Gastroesophageal sphincter (tissue), 2 donors: ENCODE measurements at regions not wholly inside any gene's neighbourhood (a gene's known extent, or its start where the extent isn't known, plus 50 kb on each side); places are given as distances from the start of the nearest gene placed in this dataset.

Experiments
- POLR2A ChIP-seq, 2 donors: fragments of 450-650 bp; IDR thresholded peaks; one replicate each; pipeline ENCODE4 v1.6.1; 2017; ENCODE audit warnings: antibody characterized with exemption in 2 of 2, mild to moderate bottlenecking in 2 of 2, moderate library complexity in 1 of 2
- POLR2AphosphoS5 ChIP-seq: sonication (generic); formaldehyde crosslinking; IDR thresholded peaks from one replicate; pipeline ENCODE4 v1.6.1; 2017; ENCODE audit warnings: antibody characterized with exemption

- TF ChIP-seq POLR2A (IDR thresholded peaks at IDR 0.05) (no peak), POLR2AphosphoS5 (no peak)
These were observed 247.0 kb upstream of the NDST4 start for GRCh38 chr4:115360431-115360830.
